ENCODE measurements at regions not wholly inside any gene's neighbourhood (a gene's known extent, or its start where the extent isn't known, plus 50 kb on each side); places are given as distances from the start of the nearest gene placed in this dataset.

DNA sequence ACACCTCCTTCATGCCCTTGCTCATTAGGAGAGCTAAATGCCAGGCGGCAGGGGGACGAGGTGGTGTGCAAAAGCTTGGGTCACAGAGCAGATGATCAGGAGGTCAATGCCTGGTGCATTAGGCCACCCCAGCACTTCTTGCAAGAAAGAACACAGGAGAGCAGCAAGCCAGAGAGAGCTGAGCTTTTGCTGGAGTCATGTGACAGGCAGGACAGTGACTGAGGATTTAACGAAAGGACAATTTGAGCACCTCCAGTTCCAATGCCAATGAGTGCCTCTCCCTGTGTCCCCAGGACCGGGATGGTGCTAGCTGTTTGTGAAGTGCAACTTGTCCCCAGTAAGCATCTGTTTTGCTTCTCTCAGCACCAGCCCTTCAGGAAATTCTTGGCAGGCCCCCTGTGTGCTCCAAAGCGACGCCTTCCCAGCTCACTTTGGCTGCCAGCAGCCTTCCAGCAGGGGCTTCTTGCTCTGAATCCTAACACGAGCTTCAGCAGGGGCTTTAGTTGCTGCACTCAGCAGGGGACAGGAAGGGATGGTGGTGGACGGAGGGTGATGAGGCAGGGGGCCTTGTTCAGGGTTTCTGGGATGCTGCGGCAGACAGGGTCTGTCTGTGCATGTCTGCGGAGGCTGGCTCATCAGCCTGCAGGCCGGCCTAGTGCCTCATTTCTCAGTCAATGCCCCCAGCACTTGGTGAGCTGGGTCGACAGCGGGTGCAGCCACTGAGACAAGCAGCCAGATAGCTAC, 368.1 kb downstream of the RPS24 start:
- H3F3A ChIP-seq (ENCODE audit: insufficient read depth, low read length): no peaks in the 10 kb centered on the region
- H3K9ac ChIP-seq (ENCODE audit: low read length): no peak overlapping the region
- no peaks in the 10 kb centered on the region for H3K9me2 ChIP-seq (ENCODE audit: low read depth, low read length)
- H3K27ac ChIP-seq (ENCODE audit: low read depth, low read length, poor library complexity, severe bottlenecking): no peak overlapping the region
- H3K27me3 ChIP-seq (ENCODE audit: insufficient read depth, low read length): no peaks in the 10 kb centered on the region
- H3K79me2 ChIP-seq (ENCODE audit: insufficient read depth, low read length): no peaks in the 10 kb centered on the region
- no peak overlapping the region for H3K4me3 ChIP-seq (ENCODE audit: low read depth, low read length, poor library complexity, severe bottlenecking)
- H3K9me3 ChIP-seq (ENCODE audit: low read length): no peaks in the 10 kb centered on the region
- H3K36me3 ChIP-seq (ENCODE audit: insufficient read depth, low read length): no peaks in the 10 kb centered on the region
- no peaks in the 10 kb centered on the region for H4K20me1 ChIP-seq (ENCODE audit: insufficient read depth, low read length)
- no peaks in the 10 kb centered on the region for H3K4me1 ChIP-seq (ENCODE audit: insufficient read depth, low read length, severe bottlenecking)
- H3K4me2 ChIP-seq (ENCODE audit: low read length): no peak overlapping the region
- no peak for TF ChIP-seq EZH2 (IDR thresholded peaks at IDR 0.05; ENCODE audit: borderline replicate concordance, low read length)
- TF ChIP-seq, protein P1, sequence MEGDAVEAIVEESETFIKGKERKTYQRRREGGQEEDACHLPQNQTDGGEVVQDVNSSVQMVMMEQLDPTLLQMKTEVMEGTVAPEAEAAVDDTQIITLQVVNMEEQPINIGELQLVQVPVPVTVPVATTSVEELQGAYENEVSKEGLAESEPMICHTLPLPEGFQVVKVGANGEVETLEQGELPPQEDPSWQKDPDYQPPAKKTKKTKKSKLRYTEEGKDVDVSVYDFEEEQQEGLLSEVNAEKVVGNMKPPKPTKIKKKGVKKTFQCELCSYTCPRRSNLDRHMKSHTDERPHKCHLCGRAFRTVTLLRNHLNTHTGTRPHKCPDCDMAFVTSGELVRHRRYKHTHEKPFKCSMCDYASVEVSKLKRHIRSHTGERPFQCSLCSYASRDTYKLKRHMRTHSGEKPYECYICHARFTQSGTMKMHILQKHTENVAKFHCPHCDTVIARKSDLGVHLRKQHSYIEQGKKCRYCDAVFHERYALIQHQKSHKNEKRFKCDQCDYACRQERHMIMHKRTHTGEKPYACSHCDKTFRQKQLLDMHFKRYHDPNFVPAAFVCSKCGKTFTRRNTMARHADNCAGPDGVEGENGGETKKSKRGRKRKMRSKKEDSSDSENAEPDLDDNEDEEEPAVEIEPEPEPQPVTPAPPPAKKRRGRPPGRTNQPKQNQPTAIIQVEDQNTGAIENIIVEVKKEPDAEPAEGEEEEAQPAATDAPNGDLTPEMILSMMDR (IDR thresholded peaks at IDR 0.05; ENCODE audit: low read length): no peak
- H2AFZ ChIP-seq (ENCODE audit: low read length): no peak overlapping the region

DNA sequence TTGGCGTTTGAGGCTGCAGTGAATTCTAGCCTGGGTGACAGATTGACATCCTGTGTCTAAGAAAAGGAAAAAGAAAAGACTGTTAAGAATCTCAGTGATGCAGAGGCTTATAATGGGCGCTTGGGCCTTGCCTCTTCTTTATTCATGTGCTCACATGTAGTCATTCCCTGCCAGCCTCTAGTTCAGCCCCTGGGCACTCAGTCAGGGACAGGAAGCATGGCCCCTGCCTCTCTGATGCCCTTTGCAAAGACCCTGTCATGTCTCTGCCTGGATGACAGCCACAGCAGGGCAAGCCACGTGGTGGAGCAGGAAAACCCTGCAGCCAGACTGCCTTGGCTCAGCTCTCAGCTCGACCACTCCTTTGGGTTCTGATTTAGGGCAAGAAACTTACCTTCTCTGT, 368.9 kb downstream of the RPS24 start:
- no peak overlapping the region for H3K4me3 ChIP-seq (ENCODE audit: low read depth, low read length, poor library complexity, severe bottlenecking)
- TF ChIP-seq, protein P1 (IDR thresholded peaks at IDR 0.05; ENCODE audit: low read length): no peak
- TF ChIP-seq EZH2 (IDR thresholded peaks at IDR 0.05; ENCODE audit: borderline replicate concordance, low read length): no peak
- no peaks in the 10 kb centered on the region for H4K20me1 ChIP-seq (ENCODE audit: insufficient read depth, low read length)
- no peak overlapping the region for H2AFZ ChIP-seq (ENCODE audit: low read length)
- H3K9me2 ChIP-seq (ENCODE audit: low read depth, low read length): no peaks in the 10 kb centered on the region
- no peaks in the 10 kb centered on the region for H3K27me3 ChIP-seq (ENCODE audit: insufficient read depth, low read length)
- no peaks in the 10 kb centered on the region for H3F3A ChIP-seq (ENCODE audit: insufficient read depth, low read length)
- H3K4me1 ChIP-seq (ENCODE audit: insufficient read depth, low read length, severe bottlenecking): no peaks in the 10 kb centered on the region
- no peaks in the 10 kb centered on the region for H3K9me3 ChIP-seq (ENCODE audit: low read length)
- H3K9ac ChIP-seq (ENCODE audit: low read length): no peak overlapping the region
- H3K27ac ChIP-seq (ENCODE audit: low read depth, low read length, poor library complexity, severe bottlenecking): no peak overlapping the region
- no peaks in the 10 kb centered on the region for H3K36me3 ChIP-seq (ENCODE audit: insufficient read depth, low read length)
- H3K4me2 ChIP-seq (ENCODE audit: low read length): no peak overlapping the region
- no peaks in the 10 kb centered on the region for H3K79me2 ChIP-seq (ENCODE audit: insufficient read depth, low read length)

DNA sequence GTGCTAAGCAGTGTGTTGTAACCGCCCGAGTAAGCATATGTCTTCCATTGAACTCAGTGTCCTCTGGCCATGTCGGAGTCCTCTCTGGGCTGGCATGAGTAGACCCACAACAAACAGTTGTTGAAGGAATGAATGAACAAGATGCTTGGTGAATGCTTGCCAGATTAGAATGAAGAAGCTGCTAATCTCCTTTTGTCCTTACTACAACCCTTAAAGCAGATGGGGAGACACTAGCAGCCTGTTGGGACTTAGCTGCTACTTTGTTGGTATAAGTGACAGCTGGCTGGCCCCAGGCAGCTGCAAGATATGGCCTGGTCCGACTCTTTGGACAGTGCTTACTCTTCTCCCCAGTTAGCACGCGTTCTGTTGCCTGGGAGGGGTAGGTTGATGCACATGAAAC, 370.1 kb downstream of the RPS24 start:
- Histone ChIP-seq H3K36me3 (ENCODE audit: insufficient read depth, low read length) (no peaks in the 10 kb centered on the region), H4K20me1 (ENCODE audit: insufficient read depth, low read length) (no peaks in the 10 kb centered on the region), H3K9me3 (ENCODE audit: low read length) (no peaks in the 10 kb centered on the region), H3F3A (ENCODE audit: insufficient read depth, low read length) (no peaks in the 10 kb centered on the region), H3K4me1 (ENCODE audit: insufficient read depth, low read length, severe bottlenecking) (no peaks in the 10 kb centered on the region), H3K9ac (ENCODE audit: low read length) (no peak overlapping the region), H3K9me2 (ENCODE audit: low read depth, low read length) (no peaks in the 10 kb centered on the region), H2AFZ (ENCODE audit: low read length) (no peak overlapping the region), H3K4me2 (ENCODE audit: low read length) (no peak overlapping the region), H3K4me3 (ENCODE audit: low read depth, low read length, poor library complexity, severe bottlenecking) (no peak overlapping the region), H3K27ac (ENCODE audit: low read depth, low read length, poor library complexity, severe bottlenecking) (no peak overlapping the region), H3K79me2 (ENCODE audit: insufficient read depth, low read length) (no peaks in the 10 kb centered on the region), H3K27me3 (ENCODE audit: insufficient read depth, low read length) (no peaks in the 10 kb centered on the region)
- TF ChIP-seq, protein P1 (IDR thresholded peaks at IDR 0.05; ENCODE audit: low read length): no peak
- no peak for TF ChIP-seq EZH2 (IDR thresholded peaks at IDR 0.05; ENCODE audit: borderline replicate concordance, low read length)
